Stomach (tissue), 4 donors: ENCODE measurements at regions not wholly inside any gene's neighbourhood (a gene's known extent, or its start where the extent isn't known, plus 50 kb on each side); places are given as distances from the start of the nearest gene placed in this dataset.

Experiments used
- POLR2AphosphoS5 ChIP-seq, 3 donors: sonication (generic); formaldehyde crosslinking; IDR thresholded peaks; one replicate each; pipeline ENCODE4 v1.6.1; 2016; ENCODE audit warnings: antibody characterized with exemption in 3 of 3
- TF ChIP-seq, protein P1 (sequence below), 7 experiments: fragments of 450-650 bp in 4 of 7; fragments of 200-600 bp in 3 of 7; sonication (generic) in 3 of 7; IDR thresholded peaks; one replicate each; pipeline ENCODE4 v1.5.1; 2016 to 2019; ENCODE audit warnings: antibody characterized with exemption in 7 of 7, control low read depth in 2 of 7, mild to moderate bottlenecking in 1 of 7

- TF ChIP-seq, protein P1, sequence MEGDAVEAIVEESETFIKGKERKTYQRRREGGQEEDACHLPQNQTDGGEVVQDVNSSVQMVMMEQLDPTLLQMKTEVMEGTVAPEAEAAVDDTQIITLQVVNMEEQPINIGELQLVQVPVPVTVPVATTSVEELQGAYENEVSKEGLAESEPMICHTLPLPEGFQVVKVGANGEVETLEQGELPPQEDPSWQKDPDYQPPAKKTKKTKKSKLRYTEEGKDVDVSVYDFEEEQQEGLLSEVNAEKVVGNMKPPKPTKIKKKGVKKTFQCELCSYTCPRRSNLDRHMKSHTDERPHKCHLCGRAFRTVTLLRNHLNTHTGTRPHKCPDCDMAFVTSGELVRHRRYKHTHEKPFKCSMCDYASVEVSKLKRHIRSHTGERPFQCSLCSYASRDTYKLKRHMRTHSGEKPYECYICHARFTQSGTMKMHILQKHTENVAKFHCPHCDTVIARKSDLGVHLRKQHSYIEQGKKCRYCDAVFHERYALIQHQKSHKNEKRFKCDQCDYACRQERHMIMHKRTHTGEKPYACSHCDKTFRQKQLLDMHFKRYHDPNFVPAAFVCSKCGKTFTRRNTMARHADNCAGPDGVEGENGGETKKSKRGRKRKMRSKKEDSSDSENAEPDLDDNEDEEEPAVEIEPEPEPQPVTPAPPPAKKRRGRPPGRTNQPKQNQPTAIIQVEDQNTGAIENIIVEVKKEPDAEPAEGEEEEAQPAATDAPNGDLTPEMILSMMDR (IDR thresholded peaks at IDR 0.05), result no peak
- no peak for TF ChIP-seq POLR2AphosphoS5 (IDR thresholded peaks at IDR 0.05)
Measured at GRCh38 chr9:28598408-28598807, 1025.1 kb upstream of the C9orf72 start.
